Thymus (tissue), 11 donors: ENCODE measurements at regions not wholly inside any gene's neighbourhood (a gene's known extent, or its start where the extent isn't known, plus 50 kb on each side); places are given as distances from the start of the nearest gene placed in this dataset.

Experiments
- DNase-seq, 9 donors: peaks; one replicate each; pipeline ENCODE4 v3.0.0-alpha.2; 2013; ENCODE audit warnings: low spot score in 9 of 9, low read depth in 6 of 9, missing footprints in 1 of 9
- H3K27ac ChIP-seq, 2 donors: one replicate each; pipeline ENCODE4 v1.5.1; 2013; ENCODE audit warnings: control low read depth in 1 of 2, low read depth in 1 of 2, low read length in 1 of 2, mild to moderate bottlenecking in 1 of 2, moderate library complexity in 1 of 2
- H3K27me3 ChIP-seq, 2 donors: one replicate each; pipeline ENCODE4 v1.5.1; 2013; ENCODE audit warnings: low read length in 1 of 2; ENCODE audit not compliant: control insufficient read depth in 2 of 2, insufficient read depth in 1 of 2
- H3K36me3 ChIP-seq, 2 donors: one replicate each; pipeline ENCODE4 v1.5.1; 2013; ENCODE audit warnings: low read length in 1 of 2, mild to moderate bottlenecking in 1 of 2, moderate library complexity in 1 of 2; ENCODE audit not compliant: control insufficient read depth in 2 of 2, insufficient read depth in 2 of 2
- H3K4me1 ChIP-seq, 2 donors: one replicate each; pipeline ENCODE4 v1.5.1; 2013; ENCODE audit warnings: low read length in 2 of 2; ENCODE audit not compliant: control insufficient read depth in 2 of 2, insufficient read depth in 2 of 2
- H3K4me3 ChIP-seq, 2 donors: one replicate each; pipeline ENCODE4 v1.5.1; 2013; ENCODE audit warnings: low read length in 2 of 2, control low read depth in 1 of 2, mild to moderate bottlenecking in 1 of 2
- H3K9me3 ChIP-seq, 2 donors: one replicate each; pipeline ENCODE4 v1.5.1; 2013; ENCODE audit warnings: low read length in 1 of 2, mild to moderate bottlenecking in 1 of 2; ENCODE audit not compliant: control insufficient read depth in 2 of 2, insufficient read depth in 1 of 2
- WGBS: extraction: QIAGEN DNeasy Blood & Tissue Kit; methylation state at CpG from one replicate; pipeline ENCODE4 v1.1.7; 2013; 5-methylcytosine and 5-hydroxymethylcytosine counted together
- donor health status: healthy.

- H3K36me3 ChIP-seq: no peaks in the 10 kb centered on the region
- no peak overlapping the region for H3K4me3 ChIP-seq
- H3K27me3 ChIP-seq: no peaks in the 10 kb centered on the region
- H3K9me3 ChIP-seq: no peaks in the 10 kb centered on the region
- no peak for DNase-seq
- WGBS: 94% methylated on average over 3 of the region's 3 CpGs
- H3K4me1 ChIP-seq: no peaks in the 10 kb centered on the region
- no peak overlapping the region for H3K27ac ChIP-seq
These were observed 166.8 kb downstream of the YIPF5 start for GRCh38 chr5:144003636-144004035.

- Histone ChIP-seq H3K4me1 (no peaks in the 10 kb centered on the region), H3K36me3 (no peaks in the 10 kb centered on the region), H3K4me3 (no peak overlapping the region), H3K9me3 (no peaks in the 10 kb centered on the region), H3K27me3 (no peaks in the 10 kb centered on the region), H3K27ac (no peak overlapping the region)
- 29% methylated on average over 1 of the region's 1 CpG for WGBS
- no peak for DNase-seq
These were observed 166.3 kb downstream of the YIPF5 start for GRCh38 chr5:144004146-144004545.

GRCh38 chr5:144004751-144005150, 165.7 kb downstream of the YIPF5 start:
- Histone ChIP-seq H3K9me3 (no peaks in the 10 kb centered on the region), H3K27me3 (no peaks in the 10 kb centered on the region), H3K27ac (no peak overlapping the region), H3K4me1 (no peaks in the 10 kb centered on the region), H3K36me3 (no peaks in the 10 kb centered on the region), H3K4me3 (no peak overlapping the region)
- WGBS: 98% methylated on average over 1 of the region's 1 CpG
- DNase-seq: no peak

GRCh38 chr5:144009116-144009515, 161.3 kb downstream of the YIPF5 start:
- Histone ChIP-seq H3K9me3 (no peaks in the 10 kb centered on the region), H3K4me3 (no peak overlapping the region), H3K27ac (no peak overlapping the region), H3K4me1 (no peaks in the 10 kb centered on the region), H3K36me3 (no peaks in the 10 kb centered on the region), H3K27me3 (no peaks in the 10 kb centered on the region)
- no peak for DNase-seq

- H3K4me1 ChIP-seq: no peaks in the 10 kb centered on the region
- H3K27me3 ChIP-seq: no peaks in the 10 kb centered on the region
- H3K4me3 ChIP-seq: no peak overlapping the region
- no peaks in the 10 kb centered on the region for H3K9me3 ChIP-seq
- no peak for DNase-seq
- no peaks in the 10 kb centered on the region for H3K36me3 ChIP-seq
- no peak overlapping the region for H3K27ac ChIP-seq
These were observed 159.1 kb downstream of the YIPF5 start for GRCh38 chr5:144011388-144011787.

GRCh38 chr5:144013816-144014215, 156.6 kb downstream of the YIPF5 start:
- 68% methylated on average over 2 of the region's 2 CpGs for WGBS
- H3K9me3 ChIP-seq: no peaks in the 10 kb centered on the region
- H3K27me3 ChIP-seq: no peaks in the 10 kb centered on the region
- H3K4me3 ChIP-seq: no peak overlapping the region
- no peak for DNase-seq
- H3K27ac ChIP-seq: no peak overlapping the region
- H3K4me1 ChIP-seq: no peaks in the 10 kb centered on the region
- H3K36me3 ChIP-seq: no peaks in the 10 kb centered on the region

- no peak for DNase-seq
- 76% methylated on average over 3 of the region's 3 CpGs for WGBS
- H3K4me3 ChIP-seq: no peak overlapping the region
- H3K27me3 ChIP-seq: no peaks in the 10 kb centered on the region
- no peak overlapping the region for H3K27ac ChIP-seq
- no peaks in the 10 kb centered on the region for H3K36me3 ChIP-seq
- H3K4me1 ChIP-seq: no peaks in the 10 kb centered on the region
- no peaks in the 10 kb centered on the region for H3K9me3 ChIP-seq
These were observed 154.5 kb downstream of the YIPF5 start for GRCh38 chr5:144015961-144016360.

GRCh38 chr5:144017119-144017518, 153.3 kb downstream of the YIPF5 start:
- Histone ChIP-seq H3K9me3 (no peaks in the 10 kb centered on the region), H3K4me1 (no peaks in the 10 kb centered on the region), H3K27me3 (no peaks in the 10 kb centered on the region), H3K36me3 (no peaks in the 10 kb centered on the region), H3K4me3 (no peak overlapping the region), H3K27ac (no peak overlapping the region)
- WGBS: 96% methylated on average over 7 of the region's 7 CpGs
- DNase-seq: no peak

GRCh38 chr5:144017631-144018030, 152.8 kb downstream of the YIPF5 start:
- Histone ChIP-seq H3K9me3 (no peaks in the 10 kb centered on the region), H3K4me3 (no peak overlapping the region), H3K4me1 (no peaks in the 10 kb centered on the region), H3K36me3 (no peaks in the 10 kb centered on the region), H3K27ac (no peak overlapping the region), H3K27me3 (no peaks in the 10 kb centered on the region)
- 88% methylated on average over 6 of the region's 6 CpGs for WGBS
- no peak for DNase-seq

GRCh38 chr5:144024090-144024489, 146.4 kb downstream of the YIPF5 start:
- Histone ChIP-seq H3K9me3 (no peaks in the 10 kb centered on the region), H3K27me3 (no peaks in the 10 kb centered on the region), H3K4me1 (no peaks in the 10 kb centered on the region), H3K27ac (no peak overlapping the region), H3K4me3 (no peak overlapping the region), H3K36me3 (no peaks in the 10 kb centered on the region)
- 90% methylated on average over 1 of the region's 1 CpG for WGBS
- DNase-seq: no peak
